ENCODE measurements at regions not wholly inside any gene's neighbourhood (a gene's known extent, or its start where the extent isn't known, plus 50 kb on each side); places are given as distances from the start of the nearest gene placed in this dataset.

- intact Hi-C loops (cut with micrococcal nuclease), result no loop called here
- no peaks in the 10 kb centered on the region for H3K27me3 Mint-ChIP-seq
- POLR2A ChIA-PET, result no interaction called here
- TF ChIP-seq CTCF (IDR thresholded peaks at IDR 0.05), result no peak
- no peaks in the 10 kb centered on the region for H3K4me1 Mint-ChIP-seq
- ATAC-seq (ENCODE audit: low read depth), result no peak
- CTCF ChIA-PET, result no interaction called here
- H3K9me3 Mint-ChIP-seq, result no peaks in the 10 kb centered on the region
- no peak for DNase-seq
- H3K36me3 Mint-ChIP-seq (ENCODE audit: low read depth), result no peaks in the 10 kb centered on the region
- H3K27ac Mint-ChIP-seq, result no peak overlapping the region
- H3K4me3 Mint-ChIP-seq, result no peak overlapping the region
These were observed 325.3 kb upstream of the MEX3C start for GRCh38 chr18:51522821-51523220.

GRCh38 chr18:51523671-51524070 is 326.2 kb upstream of the MEX3C start:
- POLR2A ChIA-PET, result no interaction called here
- intact Hi-C loops (cut with micrococcal nuclease), result no loop called here

GRCh38 chr18:51525453-51526225 is 328.2 kb upstream of the MEX3C start:
- ChIA-PET POLR2A (no interaction called here), CTCF (no interaction called here)
- Mint-ChIP-seq H3K4me3 (no peak overlapping the region), H3K36me3 (ENCODE audit: low read depth) (no peaks in the 10 kb centered on the region), H3K9me3 (no peaks in the 10 kb centered on the region), H3K27me3 (no peaks in the 10 kb centered on the region), H3K27ac (no peak overlapping the region), H3K4me1 (no peaks in the 10 kb centered on the region)
- ATAC-seq (ENCODE audit: low read depth), result no peak
- DNase-seq, result no peak
- TF ChIP-seq CTCF (IDR thresholded peaks at IDR 0.05), result no peak
- intact Hi-C loops (cut with micrococcal nuclease), result no loop called here

More at GRCh38 chr18:51523671-51524070, 326.2 kb upstream of the MEX3C start:
- H3K27ac Mint-ChIP-seq, result no peak overlapping the region
- H3K4me3 Mint-ChIP-seq, result no peak overlapping the region
- H3K36me3 Mint-ChIP-seq (ENCODE audit: low read depth), result no peaks in the 10 kb centered on the region
- TF ChIP-seq CTCF (IDR thresholded peaks at IDR 0.05), result no peak
- CTCF ChIA-PET, result no interaction called here
- no peak for ATAC-seq (ENCODE audit: low read depth)
- no peaks in the 10 kb centered on the region for H3K9me3 Mint-ChIP-seq
- DNase-seq, result no peak
- no peaks in the 10 kb centered on the region for H3K4me1 Mint-ChIP-seq
- H3K27me3 Mint-ChIP-seq, result no peaks in the 10 kb centered on the region

GRCh38 chr18:51527826-51528225 is 330.3 kb upstream of the MEX3C start:
- Mint-ChIP-seq H3K4me1 (no peaks in the 10 kb centered on the region), H3K27ac (no peak overlapping the region), H3K4me3 (no peak overlapping the region), H3K9me3 (no peaks in the 10 kb centered on the region), H3K36me3 (ENCODE audit: low read depth) (no peaks in the 10 kb centered on the region), H3K27me3 (peaks cover under 1% of the 10 kb centered on the region)
- ChIA-PET POLR2A (no interaction called here), CTCF (no interaction called here)
- ATAC-seq (ENCODE audit: low read depth) (no peak), DNase-seq (no peak)
- intact Hi-C loops (cut with micrococcal nuclease), result no loop called here
- TF ChIP-seq CTCF (IDR thresholded peaks at IDR 0.05), result no peak

GRCh38 chr18:51531501-51531900 is 334.0 kb upstream of the MEX3C start:
- no peak overlapping the region for H3K4me3 Mint-ChIP-seq
- ATAC-seq (ENCODE audit: low read depth) (no peak), DNase-seq (no peak)
- ChIA-PET CTCF (no interaction called here), POLR2A (no interaction called here)
- H3K4me1 Mint-ChIP-seq, result no peaks in the 10 kb centered on the region
- H3K36me3 Mint-ChIP-seq (ENCODE audit: low read depth), result no peaks in the 10 kb centered on the region
- H3K9me3 Mint-ChIP-seq, result no peaks in the 10 kb centered on the region
- intact Hi-C loops (cut with micrococcal nuclease), result no loop called here
- no peak overlapping the region for H3K27ac Mint-ChIP-seq
- peaks cover 5% of the 10 kb centered on the region for H3K27me3 Mint-ChIP-seq
- no peak for TF ChIP-seq CTCF (IDR thresholded peaks at IDR 0.05)

Measured in activated B cell treated with CpG ODN at 0.5 μM for 24 hours (primary cell).